ENCODE measurements at regions not wholly inside any gene's neighbourhood (a gene's known extent, or its start where the extent isn't known, plus 50 kb on each side); places are given as distances from the start of the nearest gene placed in this dataset.
"Not testable (repeated sequence)": the region's sequence is repeated elsewhere in the genome, so short reads cannot be mapped to it uniquely, and the experiment has no call there.

- DNase-seq (ENCODE audit: low spot score), result no peak
These were observed 263.4 kb downstream of the SEC61B start for GRCh38 chr9:99485459-99485858.

GRCh38 chr9:99486684-99487083 lies 264.6 kb downstream of the SEC61B start:
- no peak for DNase-seq (ENCODE audit: low spot score)

GRCh38 chr9:99488131-99489059 lies 266.3 kb downstream of the SEC61B start:
- DNase-seq (ENCODE audit: low spot score), result no peak

- no peak for DNase-seq (ENCODE audit: low spot score)
These were observed 267.0 kb downstream of the SEC61B start for GRCh38 chr9:99489060-99489413.

- no peak for DNase-seq (ENCODE audit: low spot score)
These were observed 268.6 kb downstream of the SEC61B start for GRCh38 chr9:99490729-99491128.

- no peak for DNase-seq (ENCODE audit: low spot score)
These were observed 269.5 kb downstream of the SEC61B start for GRCh38 chr9:99491408-99492158.

- DNase-seq (ENCODE audit: low spot score), result no peak
These were observed 275.6 kb downstream of the SEC61B start for GRCh38 chr9:99497641-99498040.

- not testable (repeated sequence) for DNase-seq (ENCODE audit: low spot score)
These were observed 276.9 kb downstream of the SEC61B start for GRCh38 chr9:99498979-99499378.

- DNase-seq (ENCODE audit: low spot score), result no peak
These were observed 283.9 kb downstream of the SEC61B start for GRCh38 chr9:99505936-99506335.

- no peak for DNase-seq (ENCODE audit: low spot score)
These were observed 284.8 kb downstream of the SEC61B start for GRCh38 chr9:99506747-99507348.

GRCh38 chr9:99509065-99509745 lies 287.1 kb downstream of the SEC61B start:
- DNase-seq (ENCODE audit: low spot score), result no peak

- DNase-seq (ENCODE audit: low spot score), result peak; percentile 9
These were observed 287.9 kb downstream of the SEC61B start for GRCh38 chr9:99509900-99510535.

GRCh38 chr9:99511723-99512122 lies 289.6 kb downstream of the SEC61B start:
- DNase-seq (ENCODE audit: low spot score), result no peak

- DNase-seq (ENCODE audit: low spot score), result no peak
These were observed 291.5 kb downstream of the SEC61B start for GRCh38 chr9:99513441-99514112.

GRCh38 chr9:99515093-99515492 lies 293.0 kb downstream of the SEC61B start:
- DNase-seq (ENCODE audit: low spot score), result peak; percentile 17

GRCh38 chr9:99515895-99516656 lies 294.0 kb downstream of the SEC61B start:
- no peak for DNase-seq (ENCODE audit: low spot score)

- DNase-seq (ENCODE audit: low spot score), result peak; percentile 10
These were observed 294.6 kb downstream of the SEC61B start for GRCh38 chr9:99516657-99517049.

- no peak for DNase-seq (ENCODE audit: low spot score)
These were observed 297.8 kb upstream of the NR4A3 start for GRCh38 chr9:99523838-99524237.

GRCh38 chr9:99531313-99531712 lies 290.4 kb upstream of the NR4A3 start:
- no peak for DNase-seq (ENCODE audit: low spot score)

GRCh38 chr9:99533421-99533820 lies 288.3 kb upstream of the NR4A3 start:
- no peak for DNase-seq (ENCODE audit: low spot score)

All from Ammon's horn (tissue), 1 donor.